ENCODE measurements at regions not wholly inside any gene's neighbourhood (a gene's known extent, or its start where the extent isn't known, plus 50 kb on each side); places are given as distances from the start of the nearest gene placed in this dataset.

DNA sequence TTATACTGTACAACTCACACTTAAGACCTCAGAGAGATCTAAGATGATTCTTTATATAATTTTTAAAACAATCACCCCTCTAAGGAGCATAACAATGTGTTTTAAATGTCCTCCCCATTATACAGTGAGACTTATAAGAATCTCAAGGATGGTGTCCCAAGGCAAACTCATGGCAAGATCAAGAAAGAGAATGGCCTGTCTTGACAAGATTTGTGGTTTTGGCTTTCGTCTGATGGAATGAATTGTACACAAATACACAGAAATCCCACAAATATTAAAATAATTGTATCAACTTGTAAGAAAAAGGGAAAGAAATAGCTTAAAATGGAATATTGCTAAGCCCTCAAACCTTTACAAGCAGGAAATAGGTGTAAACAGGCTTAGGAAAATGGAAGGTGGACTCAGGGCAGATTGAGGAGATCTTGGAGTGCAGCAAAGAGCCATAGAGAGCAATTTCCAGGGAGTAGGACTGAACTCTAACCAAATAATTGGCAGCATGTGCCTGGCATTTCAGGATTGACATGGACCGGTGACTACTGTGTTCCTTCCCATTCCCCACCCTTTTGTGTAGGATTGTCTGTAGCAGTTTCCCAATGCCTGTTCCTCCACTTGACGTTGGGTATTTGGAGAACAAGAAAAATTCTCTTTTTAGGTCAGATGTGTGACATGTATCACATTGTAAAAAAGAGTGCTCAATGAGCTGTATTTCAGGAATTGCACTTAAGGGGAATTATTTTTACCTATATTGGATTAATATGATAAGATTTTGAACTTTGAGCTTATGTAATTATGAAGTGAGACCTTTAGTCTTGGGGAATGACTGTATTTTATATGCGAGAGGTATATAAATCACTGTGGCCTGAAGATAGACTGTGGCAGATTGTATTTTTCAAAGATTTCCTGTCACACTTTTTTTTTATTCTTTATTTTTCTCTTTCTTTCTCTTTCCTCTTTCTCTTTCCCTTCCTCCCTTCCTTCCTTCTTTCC, 317.8 kb upstream of the SLITRK3 start:
- no peak overlapping the region for H2BK5ac ChIP-seq (ENCODE audit: low read depth, low read length, poor library complexity, severe bottlenecking)
- H3K9ac ChIP-seq (ENCODE audit: low read depth, low read length), result no peak overlapping the region
- POLR2A ChIA-PET (ENCODE audit: unreplicated experiment), result no interaction called here
- no peak for ATAC-seq (ENCODE audit: low read depth)
- dilution Hi-C loops (cut with HindIII; ENCODE audit: low sequenced_read_pairs, unreplicated experiment) (no loop called here), intact Hi-C loops (cut with micrococcal nuclease) (no loop called here), in situ Hi-C loops (cut with MboI; ENCODE audit: low sequenced_read_pairs) (no loop called here)
- no peak for TF ChIP-seq ELK1 (IDR thresholded peaks at IDR 0.05; ENCODE audit: borderline replicate concordance, low read depth, low read length)
- H3K4me3 ChIP-seq (ENCODE audit: insufficient read depth, low read depth, low read length), result no peak overlapping the region
- H3K79me1 ChIP-seq (ENCODE audit: low read depth in 1 of 2, low read length in 2 of 2), result no peaks in the 10 kb centered on the region
- no peak overlapping the region for H3K27ac ChIP-seq (ENCODE audit: insufficient read depth, low read length)
- H3K27me3 ChIP-seq (ENCODE audit: control insufficient read depth, insufficient read depth, low read length), result no peaks in the 10 kb centered on the region
- H4K20me1 ChIP-seq (ENCODE audit: insufficient read depth, low read length), result no peaks in the 10 kb centered on the region
- no peak overlapping the region for H3K18ac ChIP-seq (ENCODE audit: low read depth, low read length)
- no peak overlapping the region for H4K91ac ChIP-seq (ENCODE audit: insufficient read depth, low read depth, low read length)
- no peak overlapping the region for H2BK15ac ChIP-seq (ENCODE audit: low read depth, low read length)
- peaks cover 5% of the 10 kb centered on the region; the same call in 1 of the 2 replicates for H3K9me3 ChIP-seq (ENCODE audit: control insufficient read depth, insufficient read depth, low read length)
- no peak overlapping the region for H2AK5ac ChIP-seq (ENCODE audit: low read depth, low read length)
- no TSS peak for BruUV-seq (replicated peaks)
- DNase-seq, result no peak
- no peak overlapping the region for H3K14ac ChIP-seq (replicated peaks; ENCODE audit: low read depth, low read length)
- WGBS, 2 experiments (ENCODE audit: extremely low coverage in 2 of 2, insufficient read length in 1 of 2), result no CpG with 5 or more reads among the region's 4 CpGs
- no peak overlapping the region for H4K8ac ChIP-seq (ENCODE audit: low read depth in 2 of 2, low read length in 2 of 2)
- no peak overlapping the region for H2AFZ ChIP-seq (replicated peaks; ENCODE audit: low read length, poor library complexity)
- H3K4me2 ChIP-seq (ENCODE audit: low read depth, low read length), result no peak overlapping the region
- H3K23ac ChIP-seq (ENCODE audit: low read depth, low read length), result no peak overlapping the region
- CTCF ChIA-PET, result interaction anchor here (0.6 to 0.7 kb wide), 2 partner anchors 36 to 359 kb away, joined by 3 to 5 read pairs; no protein-coding TSS in a partner anchor
- H4K5ac ChIP-seq (ENCODE audit: low read depth, low read length), result no peak overlapping the region
- H3K36me3 ChIP-seq (ENCODE audit: control insufficient read depth, insufficient read depth, low read length), result no peaks in the 10 kb centered on the region
- H3K56ac ChIP-seq (ENCODE audit: extremely low read depth, insufficient read depth, low read length), result no peak overlapping the region
- no peaks in the 10 kb centered on the region for H3K9me1 ChIP-seq (ENCODE audit: insufficient read depth, low read length)
- no peak overlapping the region for H2BK120ac ChIP-seq (ENCODE audit: low read depth, low read length)
- no peaks in the 10 kb centered on the region for H3K4me1 ChIP-seq (ENCODE audit: control insufficient read depth, insufficient read depth, low read length)
- no peak overlapping the region for H2AK9ac ChIP-seq (replicated peaks; ENCODE audit: low read depth, low read length, poor library complexity)
- H3K4ac ChIP-seq (ENCODE audit: low read depth, low read length), result no peak overlapping the region
- H2BK20ac ChIP-seq (ENCODE audit: low read depth, low read length), result no peak overlapping the region

Data from IMR-90 (cell line).